Stomach (tissue), 8 donors: ENCODE measurements at regions not wholly inside any gene's neighbourhood (a gene's known extent, or its start where the extent isn't known, plus 50 kb on each side); places are given as distances from the start of the nearest gene placed in this dataset.
A peak's percentile ranks its signal among the peaks of the same experiment; 100 is the strongest.

ENCODE experiments used
- DNase-seq, 2 donors: peaks; one replicate each; pipeline versions ENCODE4 v3.0.0 to v3.0.0-alpha.2; 2013 to 2019
- H3K27ac ChIP-seq, 5 donors: fragments of 200-600 bp in 4 of 5; sonication (generic) in 4 of 5; one replicate each; pipeline ENCODE4 v1.5.1; 2013 to 2019; ENCODE audit warnings: mild to moderate bottlenecking in 1 of 5, moderate library complexity in 1 of 5
- H3K27me3 ChIP-seq, 3 donors: fragments of 200-600 bp; sonication (generic); one replicate each; pipeline ENCODE4 v1.5.1; 2017 to 2019; ENCODE audit warnings: mixed run types in 1 of 3
- H3K36me3 ChIP-seq, 4 donors: fragments of 200-600 bp; sonication (generic); 1 replicate in 3 of 4; 2 replicates in 1 of 4; pipeline ENCODE4 v1.5.1; 2016 to 2019
- H3K4me1 ChIP-seq, 4 donors: fragments of 200-600 bp; sonication (generic); one replicate each; pipeline ENCODE4 v1.5.1; 2016 to 2019
- H3K4me3 ChIP-seq, 4 donors: fragments of 200-600 bp; sonication (generic) in 3 of 4; one replicate each; pipeline ENCODE4 v1.5.1; 2016 to 2019; ENCODE audit warnings: mild to moderate bottlenecking in 1 of 4
- H3K9me3 ChIP-seq, 4 donors: fragments of 200-600 bp; sonication (generic); one replicate each; pipeline ENCODE4 v1.5.1; 2016 to 2019
- EP300 ChIP-seq: sonication (generic); formaldehyde crosslinking; IDR thresholded peaks from one replicate; pipeline ENCODE4 v1.6.1; 2017; ENCODE audit warnings: antibody characterized with exemption
- POLR2A ChIP-seq, 4 donors: fragments of 450-650 bp; IDR thresholded peaks; one replicate each; pipeline ENCODE4 v1.6.1; 2016; ENCODE audit warnings: antibody characterized with exemption in 4 of 4, control low read depth in 2 of 4, mild to moderate bottlenecking in 1 of 4, moderate library complexity in 1 of 4
- POLR2AphosphoS5 ChIP-seq, 3 donors: sonication (generic); formaldehyde crosslinking; IDR thresholded peaks; one replicate each; pipeline ENCODE4 v1.6.1; 2016; ENCODE audit warnings: antibody characterized with exemption in 3 of 3
- WGBS, 5 donors: extraction: QIAGEN DNeasy Blood & Tissue Kit in 3 of 5; methylation state at CpG; one replicate each; pipeline versions ENCODE4 v1.1.5 to v1.1.7; 2013 to 2018; 5-methylcytosine and 5-hydroxymethylcytosine counted together
- intact Hi-C: fragments of 100-400 bp; cut with DNase I; formaldehyde crosslinking; loops from one replicate; pipeline ENCODE4 v1.15.1; 2023; ENCODE audit warnings: low total_unique reads
- TF ChIP-seq, protein P1 (sequence below), 7 experiments: fragments of 450-650 bp in 4 of 7; fragments of 200-600 bp in 3 of 7; sonication (generic) in 3 of 7; IDR thresholded peaks; one replicate each; pipeline ENCODE4 v1.5.1; 2016 to 2019; ENCODE audit warnings: antibody characterized with exemption in 7 of 7, control low read depth in 2 of 7, mild to moderate bottlenecking in 1 of 7
- donor health status: healthy with polysubstance abuse.
- donor health status: Bipolar disorder and iron deficiency.
- donor health status: healthy.

DNA sequence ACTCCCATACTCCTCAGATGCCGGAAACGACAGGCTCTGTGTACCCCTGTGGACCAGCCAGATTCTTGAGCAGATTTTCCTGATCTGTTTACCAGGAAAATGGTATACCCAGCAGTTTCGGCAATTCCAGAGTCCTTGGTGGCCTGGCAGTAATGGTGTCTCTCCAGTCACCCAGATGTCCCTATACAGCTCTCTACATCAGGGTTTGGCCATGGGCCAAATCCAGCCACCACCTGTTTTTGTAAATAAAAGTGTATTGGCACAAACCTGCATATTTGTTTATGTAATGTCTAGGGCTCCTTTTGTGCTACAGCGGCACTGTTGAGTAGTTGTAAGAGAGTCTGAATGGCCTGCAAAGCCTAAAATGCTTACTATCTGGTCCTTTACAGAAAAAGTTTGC lies 491.3 kb downstream of the RPS24 start:
- TF ChIP-seq EP300 (no peak), POLR2A (IDR thresholded peaks at IDR 0.05) (no peak), POLR2AphosphoS5 (IDR thresholded peaks at IDR 0.05) (no peak)
- TF ChIP-seq, protein P1, sequence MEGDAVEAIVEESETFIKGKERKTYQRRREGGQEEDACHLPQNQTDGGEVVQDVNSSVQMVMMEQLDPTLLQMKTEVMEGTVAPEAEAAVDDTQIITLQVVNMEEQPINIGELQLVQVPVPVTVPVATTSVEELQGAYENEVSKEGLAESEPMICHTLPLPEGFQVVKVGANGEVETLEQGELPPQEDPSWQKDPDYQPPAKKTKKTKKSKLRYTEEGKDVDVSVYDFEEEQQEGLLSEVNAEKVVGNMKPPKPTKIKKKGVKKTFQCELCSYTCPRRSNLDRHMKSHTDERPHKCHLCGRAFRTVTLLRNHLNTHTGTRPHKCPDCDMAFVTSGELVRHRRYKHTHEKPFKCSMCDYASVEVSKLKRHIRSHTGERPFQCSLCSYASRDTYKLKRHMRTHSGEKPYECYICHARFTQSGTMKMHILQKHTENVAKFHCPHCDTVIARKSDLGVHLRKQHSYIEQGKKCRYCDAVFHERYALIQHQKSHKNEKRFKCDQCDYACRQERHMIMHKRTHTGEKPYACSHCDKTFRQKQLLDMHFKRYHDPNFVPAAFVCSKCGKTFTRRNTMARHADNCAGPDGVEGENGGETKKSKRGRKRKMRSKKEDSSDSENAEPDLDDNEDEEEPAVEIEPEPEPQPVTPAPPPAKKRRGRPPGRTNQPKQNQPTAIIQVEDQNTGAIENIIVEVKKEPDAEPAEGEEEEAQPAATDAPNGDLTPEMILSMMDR (IDR thresholded peaks at IDR 0.05), result no peak
- intact Hi-C loops, result no loop called here

GRCh38 chr10:78526347-78526746 lies 492.7 kb downstream of the RPS24 start:
- WGBS, 5 donors, result 82 to 94% (median 90%) methylated on average over 3 of the region's 3 CpGs
- H3K9me3 ChIP-seq, result no peaks in the 10 kb centered on the region
- no peak for DNase-seq
- intact Hi-C loops, result no loop called here
- no peak overlapping the region for H3K4me3 ChIP-seq
- no peak overlapping the region for H3K27ac ChIP-seq
- no peaks in the 10 kb centered on the region for H3K27me3 ChIP-seq
- H3K36me3 ChIP-seq, result no peaks in the 10 kb centered on the region
- peaks cover 0 to 9% (median under 1%) of the 10 kb centered on the region in 4 donors for H3K4me1 ChIP-seq
- TF ChIP-seq EP300 (no peak), POLR2AphosphoS5 (IDR thresholded peaks at IDR 0.05) (no peak), POLR2A (IDR thresholded peaks at IDR 0.05) (no peak)
- TF ChIP-seq, protein P1 (IDR thresholded peaks at IDR 0.05), result no peak

More for the DNA sequence above, 491.3 kb downstream of the RPS24 start:
- 69 to 88% (median 81%) methylated on average over 4 of the region's 4 CpGs for whole genome bisulfite sequencing, 5 donors
- Histone ChIP-seq H3K9me3 (no peaks in the 10 kb centered on the region), H3K27ac (no peak overlapping the region), H3K27me3 (no peaks in the 10 kb centered on the region), H3K36me3 (no peaks in the 10 kb centered on the region), H3K4me3 (no peak overlapping the region), H3K4me1 (peaks cover 0 to 21% (median 4%) of the 10 kb centered on the region in 4 donors)
- no peak for DNase-seq

- intact Hi-C loops, result no loop called here
- H3K27ac ChIP-seq, result no peak overlapping the region
- no peaks in the 10 kb centered on the region for H3K36me3 ChIP-seq
- no peak overlapping the region for H3K4me3 ChIP-seq
- TF ChIP-seq, protein P1 (IDR thresholded peaks at IDR 0.05), result no peak
- no peak for TF ChIP-seq EP300
- TF ChIP-seq POLR2AphosphoS5 (IDR thresholded peaks at IDR 0.05), result no peak
- no peak for TF ChIP-seq POLR2A (IDR thresholded peaks at IDR 0.05)
- H3K4me1 ChIP-seq, result peaks cover 0 to 8% (median 0%) of the 10 kb centered on the region in 4 donors
- 80 to 96% (median 93%) methylated on average over 10 of the region's 10 CpGs for WGBS, 5 donors
- DNase-seq, result no peak
- H3K9me3 ChIP-seq, result no peaks in the 10 kb centered on the region
- H3K27me3 ChIP-seq, result no peaks in the 10 kb centered on the region
Measured at GRCh38 chr10:78527296-78527695, 493.6 kb downstream of the RPS24 start.

- peak in 1 of 2 donors; percentile 43 for DNase-seq
- Histone ChIP-seq H3K9me3 (no peaks in the 10 kb centered on the region), H3K36me3 (no peaks in the 10 kb centered on the region), H3K27me3 (no peaks in the 10 kb centered on the region), H3K4me1 (peaks cover 0 to 8% (median 0%) of the 10 kb centered on the region in 4 donors), H3K4me3 (peak overlapping the region in 3 of 4 donors; percentile 12 to 20 (median 17)), H3K27ac (peak overlapping the region in 1 of 5 donors; percentile 3)
- intact Hi-C loops, result no loop called here
- 32 to 57% (median 42%) methylated on average over 13 of the region's 13 CpGs for WGBS, 5 donors
- TF ChIP-seq POLR2A (IDR thresholded peaks at IDR 0.05) (no peak), POLR2AphosphoS5 (IDR thresholded peaks at IDR 0.05) (no peak), EP300 (no peak)
- TF ChIP-seq, protein P1 (IDR thresholded peaks at IDR 0.05), result no peak
Measured at GRCh38 chr10:78528749-78529204, 495.1 kb downstream of the RPS24 start.
